ENCODE measurements at regions not wholly inside any gene's neighbourhood (a gene's known extent, or its start where the extent isn't known, plus 50 kb on each side); places are given as distances from the start of the nearest gene placed in this dataset.
"Not testable (repeated sequence)": the region's sequence is repeated elsewhere in the genome, so short reads cannot be mapped to it uniquely, and the experiment has no call there.

DNA sequence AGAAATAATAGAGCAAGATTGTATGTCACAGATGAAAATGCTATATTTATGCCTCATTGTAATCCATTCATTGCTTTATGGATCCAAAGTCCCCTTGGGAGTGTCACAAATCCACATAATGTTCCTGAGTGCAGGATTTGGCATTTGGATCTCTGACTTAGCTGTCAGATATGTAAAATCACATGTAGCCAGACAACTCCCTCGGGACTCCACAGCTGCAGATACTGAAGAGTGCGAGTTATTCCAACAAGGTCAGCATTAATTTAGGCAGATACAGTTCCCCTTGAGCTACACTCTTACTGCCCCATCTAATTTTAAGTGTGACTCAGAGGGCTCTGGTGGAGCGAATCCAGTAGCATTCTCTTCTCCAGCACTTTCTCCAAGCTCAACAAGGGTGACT, 433.2 kb downstream of the CD83 start:
- H3K27me3 ChIP-seq, result no peaks in the 10 kb centered on the region
- peak; percentile 88 to 99 (median 95) for ATAC-seq
- DNase-seq, result peak in 1 of 2 donors; percentile 48
- H3K4me3 ChIP-seq, result no peak overlapping the region
- TF ChIP-seq, protein P1, sequence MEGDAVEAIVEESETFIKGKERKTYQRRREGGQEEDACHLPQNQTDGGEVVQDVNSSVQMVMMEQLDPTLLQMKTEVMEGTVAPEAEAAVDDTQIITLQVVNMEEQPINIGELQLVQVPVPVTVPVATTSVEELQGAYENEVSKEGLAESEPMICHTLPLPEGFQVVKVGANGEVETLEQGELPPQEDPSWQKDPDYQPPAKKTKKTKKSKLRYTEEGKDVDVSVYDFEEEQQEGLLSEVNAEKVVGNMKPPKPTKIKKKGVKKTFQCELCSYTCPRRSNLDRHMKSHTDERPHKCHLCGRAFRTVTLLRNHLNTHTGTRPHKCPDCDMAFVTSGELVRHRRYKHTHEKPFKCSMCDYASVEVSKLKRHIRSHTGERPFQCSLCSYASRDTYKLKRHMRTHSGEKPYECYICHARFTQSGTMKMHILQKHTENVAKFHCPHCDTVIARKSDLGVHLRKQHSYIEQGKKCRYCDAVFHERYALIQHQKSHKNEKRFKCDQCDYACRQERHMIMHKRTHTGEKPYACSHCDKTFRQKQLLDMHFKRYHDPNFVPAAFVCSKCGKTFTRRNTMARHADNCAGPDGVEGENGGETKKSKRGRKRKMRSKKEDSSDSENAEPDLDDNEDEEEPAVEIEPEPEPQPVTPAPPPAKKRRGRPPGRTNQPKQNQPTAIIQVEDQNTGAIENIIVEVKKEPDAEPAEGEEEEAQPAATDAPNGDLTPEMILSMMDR (IDR thresholded peaks at IDR 0.05), result no peak
- no peaks in the 10 kb centered on the region for H3K9me3 ChIP-seq
- intact Hi-C loops (cut with DNase I), result no loop called here
- H3K4me1 ChIP-seq, result peaks cover 0 to 20% (median 11%) of the 10 kb centered on the region in 9 donors
- peak overlapping the region in 7 of 10 donors; percentile 31 to 76 (median 54) for H3K27ac ChIP-seq
- H3K36me3 ChIP-seq, result no peaks in the 10 kb centered on the region
- WGBS, 2 donors, result 30 to 38% methylated on average over 3 of the region's 3 CpGs

DNA sequence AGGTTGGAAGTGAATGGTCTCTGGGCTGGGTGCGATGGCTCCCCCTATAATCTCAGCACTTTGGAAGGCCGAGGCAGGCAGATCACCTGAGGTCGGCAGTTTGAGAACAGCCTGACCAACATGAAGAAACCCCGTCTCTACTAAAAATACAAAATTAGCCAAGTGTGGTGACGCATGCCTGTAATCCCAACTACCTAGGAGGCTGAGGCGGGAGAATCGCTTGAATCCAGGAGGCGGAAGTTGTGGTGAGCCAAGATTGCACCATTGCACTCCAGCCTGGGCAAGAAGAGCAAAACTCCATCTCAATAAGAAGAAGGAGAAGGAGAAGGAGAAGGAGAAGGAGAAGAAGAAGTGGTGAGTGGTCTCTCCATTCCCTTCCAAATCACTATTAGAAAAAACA, 434.0 kb downstream of the CD83 start:
- H3K27me3 ChIP-seq; intact Hi-C loops (cut with DNase I); H3K9me3 ChIP-seq; H3K36me3 ChIP-seq; H3K4me3 ChIP-seq; ATAC-seq; DNase-seq: not testable (repeated sequence)
- H3K4me1 ChIP-seq, result peaks cover 0 to 20% (median 8%) of the 10 kb centered on the region in 9 donors
- H3K27ac ChIP-seq, result peak overlapping the region in 3 of 10 donors; percentile 54 to 76 (median 54)
- WGBS, 2 donors, result 96 to 98% methylated on average over 8 of the region's 8 CpGs

DNA sequence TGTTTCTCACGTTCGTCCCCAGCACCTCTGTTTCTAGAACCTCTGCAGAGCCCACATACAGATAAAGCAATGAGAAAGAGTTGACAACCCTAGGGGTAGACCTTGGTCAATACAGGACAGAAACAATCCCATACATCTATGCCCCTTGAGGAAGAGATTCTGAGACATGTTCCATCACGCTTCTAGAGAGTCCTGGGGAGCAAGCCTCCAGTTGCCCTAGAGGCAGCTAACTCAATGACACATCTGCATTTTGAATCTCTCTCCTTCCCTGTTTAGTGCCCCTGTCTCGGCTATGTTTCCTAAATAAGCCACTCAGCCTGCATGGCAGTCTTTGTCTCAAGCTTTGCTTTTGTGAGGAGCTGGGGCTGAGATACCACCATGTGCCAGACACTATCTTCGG, 435.3 kb downstream of the CD83 start:
- Histone ChIP-seq H3K4me3 (no peak overlapping the region), H3K27me3 (no peaks in the 10 kb centered on the region), H3K4me1 (peaks cover 0 to 20% (median 8%) of the 10 kb centered on the region in 9 donors), H3K36me3 (no peaks in the 10 kb centered on the region), H3K9me3 (no peaks in the 10 kb centered on the region), H3K27ac (no peak overlapping the region)
- ATAC-seq (no peak), DNase-seq (no peak)
- TF ChIP-seq, protein P1 (IDR thresholded peaks at IDR 0.05), result no peak
- intact Hi-C loops (cut with DNase I), result no loop called here
- 89 to 95% methylated on average over 5 of the region's 5 CpGs for WGBS, 2 donors

DNA sequence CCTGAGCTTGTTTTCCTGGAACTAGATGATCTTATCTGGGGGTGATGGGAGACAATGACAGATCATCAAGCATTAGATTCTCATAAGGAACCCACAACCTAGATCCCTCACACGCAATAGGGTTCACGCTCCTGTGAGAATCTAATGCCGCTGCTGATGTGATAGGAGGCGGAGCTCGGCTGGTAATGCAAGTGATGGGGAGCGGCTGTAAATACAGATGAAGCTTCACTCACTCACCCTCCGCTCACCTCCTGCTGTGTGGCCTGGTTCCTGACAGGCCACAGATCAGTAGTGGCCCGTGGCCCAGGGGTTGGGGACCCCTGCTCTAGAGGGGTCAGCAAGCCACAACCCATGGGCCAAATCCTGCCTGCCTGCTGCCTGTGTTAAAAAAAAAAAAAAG, 435.9 kb downstream of the CD83 start:
- TF ChIP-seq, protein P1 (IDR thresholded peaks at IDR 0.05), result no peak
- H3K4me3 ChIP-seq, result no peak overlapping the region
- 90 to 97% methylated on average over 8 of the region's 8 CpGs for WGBS, 2 donors
- intact Hi-C loops (cut with DNase I), result no loop called here
- H3K27ac ChIP-seq, result no peak overlapping the region
- H3K36me3 ChIP-seq, result no peaks in the 10 kb centered on the region
- peaks cover 0 to 20% (median 8%) of the 10 kb centered on the region in 9 donors for H3K4me1 ChIP-seq
- H3K27me3 ChIP-seq, result no peaks in the 10 kb centered on the region
- ATAC-seq, result no peak
- no peaks in the 10 kb centered on the region for H3K9me3 ChIP-seq
- no peak for DNase-seq

DNA sequence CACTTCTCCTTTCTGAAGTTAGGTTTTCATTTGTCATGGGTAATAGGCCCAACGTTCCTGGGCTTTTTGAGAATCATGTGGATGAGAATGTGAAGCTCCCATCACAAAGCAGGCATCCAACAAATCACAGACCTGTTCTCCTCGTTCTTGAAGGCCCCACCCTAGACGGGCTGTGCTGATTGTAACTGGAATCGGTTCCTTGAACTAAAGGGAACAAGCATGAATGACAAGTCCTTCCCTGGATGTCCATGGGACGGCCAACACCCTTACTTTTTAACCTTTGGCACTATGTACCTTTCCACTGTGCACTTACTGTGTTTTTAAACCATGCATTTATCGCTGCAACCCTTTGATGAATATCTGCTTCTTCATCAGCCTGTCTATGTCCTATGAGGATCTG, 438.2 kb downstream of the CD83 start:
- ATAC-seq (no peak), DNase-seq (no peak)
- H3K27me3 ChIP-seq, result no peaks in the 10 kb centered on the region
- peaks cover 0 to 9% (median 3%) of the 10 kb centered on the region in 9 donors for H3K4me1 ChIP-seq
- H3K36me3 ChIP-seq, result no peaks in the 10 kb centered on the region
- 90 to 92% methylated on average over 6 of the region's 6 CpGs for WGBS, 2 donors
- intact Hi-C loops (cut with DNase I), result no loop called here
- H3K9me3 ChIP-seq, result no peaks in the 10 kb centered on the region
- TF ChIP-seq, protein P1 (IDR thresholded peaks at IDR 0.05), result no peak
- no peak overlapping the region for H3K4me3 ChIP-seq
- no peak overlapping the region for H3K27ac ChIP-seq
